ENCODE measurements at regions not wholly inside any gene's neighbourhood (a gene's known extent, or its start where the extent isn't known, plus 50 kb on each side); places are given as distances from the start of the nearest gene placed in this dataset.

DNA sequence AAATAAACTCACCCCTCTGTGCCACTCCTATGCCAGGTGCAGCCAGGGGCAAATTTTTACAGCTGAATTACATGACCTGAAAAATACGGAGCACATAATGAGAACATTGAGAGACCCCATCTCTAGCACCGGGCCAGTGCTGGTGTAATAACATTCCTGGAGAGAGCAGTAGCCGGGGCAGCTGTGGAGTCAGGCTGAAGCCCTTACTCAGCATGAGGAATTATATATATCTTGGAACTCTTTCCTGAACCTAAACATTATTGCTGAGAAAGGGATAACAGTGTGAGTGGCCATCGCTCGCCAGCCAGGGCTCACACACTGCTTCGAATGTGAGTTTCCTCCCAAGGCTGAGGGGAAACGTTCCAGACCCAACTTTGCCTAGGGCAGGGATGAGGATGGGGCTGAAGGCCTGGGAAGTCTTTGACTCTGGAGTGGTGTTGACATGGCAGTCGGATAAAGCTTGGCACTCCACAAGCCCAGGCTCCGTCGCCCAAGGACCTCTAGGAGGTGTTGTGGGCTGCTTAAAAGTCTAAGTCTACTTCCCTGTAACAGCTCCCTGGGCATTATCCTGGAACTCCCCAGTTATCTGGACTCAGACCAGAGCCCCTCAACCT is 269.8 kb downstream of the CDC5L start:
- TF ChIP-seq, protein P1, sequence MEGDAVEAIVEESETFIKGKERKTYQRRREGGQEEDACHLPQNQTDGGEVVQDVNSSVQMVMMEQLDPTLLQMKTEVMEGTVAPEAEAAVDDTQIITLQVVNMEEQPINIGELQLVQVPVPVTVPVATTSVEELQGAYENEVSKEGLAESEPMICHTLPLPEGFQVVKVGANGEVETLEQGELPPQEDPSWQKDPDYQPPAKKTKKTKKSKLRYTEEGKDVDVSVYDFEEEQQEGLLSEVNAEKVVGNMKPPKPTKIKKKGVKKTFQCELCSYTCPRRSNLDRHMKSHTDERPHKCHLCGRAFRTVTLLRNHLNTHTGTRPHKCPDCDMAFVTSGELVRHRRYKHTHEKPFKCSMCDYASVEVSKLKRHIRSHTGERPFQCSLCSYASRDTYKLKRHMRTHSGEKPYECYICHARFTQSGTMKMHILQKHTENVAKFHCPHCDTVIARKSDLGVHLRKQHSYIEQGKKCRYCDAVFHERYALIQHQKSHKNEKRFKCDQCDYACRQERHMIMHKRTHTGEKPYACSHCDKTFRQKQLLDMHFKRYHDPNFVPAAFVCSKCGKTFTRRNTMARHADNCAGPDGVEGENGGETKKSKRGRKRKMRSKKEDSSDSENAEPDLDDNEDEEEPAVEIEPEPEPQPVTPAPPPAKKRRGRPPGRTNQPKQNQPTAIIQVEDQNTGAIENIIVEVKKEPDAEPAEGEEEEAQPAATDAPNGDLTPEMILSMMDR (IDR thresholded peaks at IDR 0.05) = no peak
- no peak for TF ChIP-seq POLR2A (IDR thresholded peaks at IDR 0.05)
- no peak overlapping the region for H3K27ac ChIP-seq

GRCh38 chr6:44658571-44658970 is 271.1 kb downstream of the CDC5L start:
- intact Hi-C loops (cut with DNase I) = loop anchor here (5.0 to 10.0 kb wide), 3 partner anchors 184 to 1266 kb away; no protein-coding TSS in a partner anchor

More for the DNA sequence above, 269.8 kb downstream of the CDC5L start:
- intact Hi-C loops (cut with DNase I) = loop anchor here (5.0 to 10.0 kb wide), 3 partner anchors 183 to 1267 kb away; no protein-coding TSS in a partner anchor
- Histone ChIP-seq H3K4me1 (peaks cover 0 to 12% of the 10 kb centered on the region in 2 donors), H3K27me3 (no peaks in the 10 kb centered on the region), H3K4me3 (replicated peaks in 1 of 3) (no peak overlapping the region), H3K36me3 (no peaks in the 10 kb centered on the region), H3K9me3 (no peaks in the 10 kb centered on the region)
- 82 to 94% methylated on average over 6 to 8 of the region's 10 CpGs for WGBS, 2 donors
- no peak for DNase-seq

GRCh38 chr6:44659726-44660125 is 272.2 kb downstream of the CDC5L start:
- 94 to 96% methylated on average over 5 of the region's 5 CpGs for WGBS, 2 donors
- H3K4me3 ChIP-seq (replicated peaks in 1 of 3) = no peak overlapping the region
- H3K9me3 ChIP-seq = no peaks in the 10 kb centered on the region
- peaks cover 5 to 31% of the 10 kb centered on the region in 2 donors for H3K4me1 ChIP-seq
- H3K36me3 ChIP-seq = no peaks in the 10 kb centered on the region
- TF ChIP-seq, protein P1 (IDR thresholded peaks at IDR 0.05) = no peak
- no peak for TF ChIP-seq POLR2A (IDR thresholded peaks at IDR 0.05)
- intact Hi-C loops (cut with DNase I) = loop anchor here (5.0 to 10.0 kb wide), 3 partner anchors 185 to 1265 kb away; no protein-coding TSS in a partner anchor
- H3K27me3 ChIP-seq = no peaks in the 10 kb centered on the region
- no peak for DNase-seq
- no peak overlapping the region for H3K27ac ChIP-seq

More at GRCh38 chr6:44658571-44658970, 271.1 kb downstream of the CDC5L start:
- H3K4me1 ChIP-seq = peaks cover 5 to 25% of the 10 kb centered on the region in 2 donors
- H3K36me3 ChIP-seq = no peaks in the 10 kb centered on the region
- no peak for TF ChIP-seq POLR2A (IDR thresholded peaks at IDR 0.05)
- no peak overlapping the region for H3K27ac ChIP-seq
- H3K27me3 ChIP-seq = no peaks in the 10 kb centered on the region
- no peak for DNase-seq
- no peaks in the 10 kb centered on the region for H3K9me3 ChIP-seq
- no peak overlapping the region for H3K4me3 ChIP-seq (replicated peaks in 1 of 3)

- H3K9me3 ChIP-seq = no peaks in the 10 kb centered on the region
- DNase-seq = no peak
- no peaks in the 10 kb centered on the region for H3K36me3 ChIP-seq
- peaks cover 5 to 32% of the 10 kb centered on the region in 2 donors for H3K4me1 ChIP-seq
- no peaks in the 10 kb centered on the region for H3K27me3 ChIP-seq
- no peak overlapping the region for H3K27ac ChIP-seq
- H3K4me3 ChIP-seq (replicated peaks in 1 of 3) = no peak overlapping the region
- TF ChIP-seq, protein P1 (IDR thresholded peaks at IDR 0.05) = no peak
- WGBS, 2 donors = 93 to 95% methylated on average over 9 of the region's 9 CpGs
- intact Hi-C loops (cut with DNase I) = no loop called here
Observed at GRCh38 chr6:44660561-44661220, 273.2 kb downstream of the CDC5L start.

DNA sequence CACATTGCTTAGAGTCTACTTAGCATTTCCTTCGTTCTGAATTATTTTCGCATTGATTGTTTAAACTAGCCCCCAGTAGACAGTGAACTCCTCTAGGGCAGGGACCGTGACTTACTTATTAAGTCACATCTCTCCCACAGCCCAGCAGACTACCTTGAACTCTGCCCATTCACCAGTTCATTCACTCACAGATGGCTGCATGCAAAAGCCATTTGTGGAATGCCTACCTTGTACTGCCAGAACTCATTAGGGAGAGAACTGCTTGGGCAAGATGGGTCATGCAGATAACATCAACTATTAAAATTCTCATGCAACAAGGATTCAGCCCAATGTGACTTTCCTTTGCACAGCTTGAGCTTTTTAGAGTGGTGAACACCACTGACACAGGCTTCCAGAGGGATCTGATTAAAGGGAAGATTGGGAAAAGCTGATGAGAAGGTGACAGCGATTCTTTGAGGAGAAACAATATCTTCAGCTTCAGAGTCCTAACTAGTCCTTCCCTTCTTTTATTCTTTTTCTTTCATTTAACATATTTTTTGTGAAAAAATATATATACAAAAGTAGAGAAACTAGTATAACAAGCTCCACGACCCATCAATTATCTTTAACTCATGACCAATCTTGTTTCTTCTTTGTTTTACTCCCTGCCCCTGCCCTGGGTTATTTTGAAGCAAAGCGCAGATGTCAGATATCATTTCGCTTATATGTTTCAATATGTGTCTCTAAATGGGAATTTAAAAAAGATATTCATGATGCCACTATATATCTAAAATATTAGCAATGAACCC is 273.9 kb downstream of the CDC5L start:
- H3K9me3 ChIP-seq = no peaks in the 10 kb centered on the region
- no peaks in the 10 kb centered on the region for H3K27me3 ChIP-seq
- WGBS, 2 donors = 92 to 93% methylated on average over 7 of the region's 7 CpGs
- TF ChIP-seq POLR2A (IDR thresholded peaks at IDR 0.05) = no peak
- TF ChIP-seq, protein P1 (IDR thresholded peaks at IDR 0.05) = no peak
- no peaks in the 10 kb centered on the region for H3K36me3 ChIP-seq
- H3K4me3 ChIP-seq (replicated peaks in 1 of 3) = no peak overlapping the region
- intact Hi-C loops (cut with DNase I) = no loop called here
- no peak for DNase-seq
- H3K27ac ChIP-seq = no peak overlapping the region
- peaks cover 5 to 30% of the 10 kb centered on the region in 2 donors for H3K4me1 ChIP-seq
